Kidney tubule cell (primary cell): ENCODE measurements at regions not wholly inside any gene's neighbourhood (a gene's known extent, or its start where the extent isn't known, plus 50 kb on each side); places are given as distances from the start of the nearest gene placed in this dataset.
"Not testable (repeated sequence)": the region's sequence is repeated elsewhere in the genome, so short reads cannot be mapped to it uniquely, and the experiment has no call there.

Experiments used
- DNase-seq: peaks from one replicate; pipeline ENCODE4 v3.0.0-alpha.2; 2018; ENCODE audit warnings: low spot score

DNA sequence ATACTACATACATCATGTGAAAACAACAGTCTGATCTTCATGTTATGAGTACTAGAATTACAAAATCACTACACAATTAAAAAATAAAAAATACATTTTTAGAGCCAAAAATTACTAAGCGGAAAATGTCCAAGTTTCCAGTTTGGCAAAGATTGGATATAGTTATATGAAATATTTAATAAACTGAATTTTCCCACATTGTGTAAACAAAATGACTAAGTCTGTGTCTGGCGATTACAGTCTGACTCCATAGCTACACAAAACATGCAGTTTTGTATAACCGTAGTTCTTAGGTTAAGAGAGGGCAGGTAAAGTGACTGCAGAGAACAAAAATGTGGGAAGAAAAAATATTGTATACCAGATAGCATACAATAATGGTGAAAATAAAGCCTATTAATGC, 59.2 kb upstream of the TMEM47 start:
- no peak for DNase-seq

DNA sequence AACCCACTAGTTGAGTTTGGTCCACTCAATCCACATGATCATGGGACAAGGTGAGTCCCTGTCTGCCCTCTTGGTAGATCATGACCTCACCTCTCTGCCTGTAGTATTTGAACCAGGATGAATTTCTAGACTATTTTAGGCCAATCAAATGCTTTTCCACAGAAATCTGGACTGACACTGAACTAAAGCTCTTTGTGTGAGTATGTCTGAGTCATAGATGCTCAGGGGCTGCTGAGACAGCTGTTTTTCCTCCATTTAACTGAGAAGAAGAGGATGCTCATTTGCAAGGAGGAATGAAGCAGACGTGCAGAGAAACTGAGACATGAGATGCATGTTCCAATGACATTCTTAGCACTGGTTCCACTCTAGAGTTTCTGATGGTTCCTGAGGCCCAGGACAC, 77.3 kb upstream of the TMEM47 start:
- peak; percentile 49 for DNase-seq

DNA sequence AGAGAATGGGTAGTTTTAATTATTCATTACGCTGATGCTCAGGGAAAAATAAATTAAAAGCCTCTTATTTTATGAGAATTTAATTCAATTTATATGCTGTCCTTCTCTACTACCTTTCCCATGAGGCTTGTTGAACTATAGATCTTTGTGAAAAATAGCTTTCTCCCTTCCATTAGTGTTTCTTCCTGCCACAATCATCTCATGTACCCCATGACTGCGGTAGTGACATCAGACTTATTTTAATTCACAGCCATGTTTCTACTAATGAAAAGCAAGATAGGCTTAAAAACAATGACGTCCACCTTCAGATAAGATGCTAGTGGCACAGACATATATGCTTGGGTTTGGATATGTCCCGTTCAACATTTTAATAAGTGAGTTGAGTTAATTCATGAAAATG, 87.4 kb upstream of the TMEM47 start:
- no peak for DNase-seq

DNA sequence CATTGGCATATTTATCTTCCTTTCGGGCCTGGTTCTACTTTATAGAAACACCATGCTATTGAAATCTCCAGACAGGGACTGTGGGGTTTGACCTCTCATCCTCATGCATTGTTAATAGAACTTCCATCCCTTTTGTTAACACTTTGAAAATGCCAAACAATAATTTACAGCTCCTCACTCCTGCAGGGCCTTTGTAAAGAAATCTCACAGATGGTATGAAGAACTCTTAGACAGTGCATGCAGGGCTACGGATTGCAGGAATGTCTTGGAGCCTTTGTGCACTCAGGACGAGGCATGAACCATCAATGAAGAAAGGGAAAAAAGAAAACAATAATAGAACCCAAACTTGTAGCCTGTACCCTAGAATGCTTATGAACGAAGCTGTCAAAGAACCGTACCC, 92.8 kb upstream of the TMEM47 start:
- DNase-seq: no peak

DNA sequence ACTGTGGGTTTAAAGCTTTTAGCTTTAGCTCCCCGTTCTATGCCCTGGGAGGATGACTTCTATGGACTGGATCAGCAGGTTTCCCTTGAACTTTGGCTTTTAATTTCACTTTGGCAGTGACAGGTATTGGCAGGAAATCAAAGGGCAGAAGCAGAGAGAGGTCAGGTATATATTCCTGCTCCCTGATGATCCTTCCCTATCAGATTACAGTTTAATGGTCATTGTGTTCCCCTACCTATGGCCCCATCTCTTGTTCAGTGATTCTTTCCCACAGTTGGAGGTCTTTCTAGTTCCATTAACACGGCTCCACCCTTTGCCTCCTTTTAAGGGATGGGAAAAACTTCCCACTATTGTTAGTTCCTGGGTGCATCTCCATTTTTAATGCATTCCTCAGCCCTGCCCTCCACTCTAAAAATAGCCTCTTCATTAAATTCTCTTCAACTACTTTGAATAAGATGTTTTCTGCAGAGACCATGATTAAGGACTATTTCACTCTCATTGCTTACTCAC, 107.8 kb upstream of the TMEM47 start:
- DNase-seq: no peak

GRCh38 chrX:34768290-34768689, 111.2 kb upstream of the TMEM47 start:
- DNase-seq: no peak

- DNase-seq: no peak
Observed at GRCh38 chrX:34770511-34770910, 113.4 kb upstream of the TMEM47 start.

DNA sequence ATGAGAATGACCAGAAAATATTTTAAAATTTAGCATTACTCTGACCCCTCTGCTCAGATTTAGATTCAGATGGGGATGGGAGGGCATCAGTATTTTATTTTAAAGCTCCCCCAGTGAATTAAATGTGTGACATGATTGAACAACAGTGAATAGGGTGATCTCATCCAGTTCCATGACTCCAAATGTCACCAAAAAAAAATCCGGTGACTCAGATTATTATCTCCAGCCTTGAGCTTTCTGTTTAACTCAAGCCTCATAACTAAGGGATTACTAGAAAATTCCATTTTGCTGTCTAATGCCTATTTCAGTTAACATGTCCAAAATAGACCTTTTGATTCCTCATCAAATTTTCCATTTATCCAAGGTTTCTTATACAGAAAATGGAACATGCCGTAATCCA, 121.8 kb upstream of the TMEM47 start:
- DNase-seq: peak; percentile 76

DNA sequence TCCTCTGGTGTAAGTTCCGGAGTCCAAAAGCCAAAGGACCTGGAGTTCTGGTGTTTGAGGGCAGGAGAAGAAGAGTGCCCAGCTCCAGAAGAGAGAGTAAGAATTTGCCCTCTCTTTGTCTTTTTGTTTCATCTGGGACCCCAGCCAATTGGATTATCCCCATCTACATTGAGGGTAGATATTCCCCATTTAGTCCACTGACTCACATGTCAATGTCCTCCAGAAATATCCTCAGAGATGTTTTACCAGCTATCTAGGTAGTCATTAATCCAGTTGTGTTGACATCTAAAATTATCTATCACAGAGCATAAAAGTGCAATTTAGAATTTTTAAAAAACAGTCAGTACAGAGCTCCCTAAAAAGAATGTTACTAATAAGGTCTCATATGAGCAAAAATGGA, 132.9 kb upstream of the TMEM47 start:
- no peak for DNase-seq

DNA sequence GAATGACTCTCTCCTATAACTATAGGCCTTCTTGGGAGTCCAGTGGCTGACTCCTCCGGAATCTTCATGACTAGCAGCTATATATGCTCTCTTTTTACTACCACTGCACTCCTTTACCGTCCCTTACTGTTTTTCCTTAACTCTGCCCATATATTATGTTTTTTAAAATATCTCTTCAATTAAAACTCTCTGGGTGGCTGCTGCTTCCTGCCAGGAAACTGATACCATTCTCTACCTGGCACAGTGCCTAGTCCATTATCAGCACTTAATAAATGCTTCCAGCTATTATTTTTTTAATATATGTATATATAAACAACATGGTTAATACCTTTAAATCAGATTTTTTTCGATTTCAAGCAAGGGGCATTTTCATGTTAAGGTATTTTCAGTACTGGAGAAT, 136.6 kb upstream of the FAM47B start:
- no peak for DNase-seq

GRCh38 chrX:34809096-34809495, 133.5 kb upstream of the FAM47B start:
- DNase-seq: no peak

DNA sequence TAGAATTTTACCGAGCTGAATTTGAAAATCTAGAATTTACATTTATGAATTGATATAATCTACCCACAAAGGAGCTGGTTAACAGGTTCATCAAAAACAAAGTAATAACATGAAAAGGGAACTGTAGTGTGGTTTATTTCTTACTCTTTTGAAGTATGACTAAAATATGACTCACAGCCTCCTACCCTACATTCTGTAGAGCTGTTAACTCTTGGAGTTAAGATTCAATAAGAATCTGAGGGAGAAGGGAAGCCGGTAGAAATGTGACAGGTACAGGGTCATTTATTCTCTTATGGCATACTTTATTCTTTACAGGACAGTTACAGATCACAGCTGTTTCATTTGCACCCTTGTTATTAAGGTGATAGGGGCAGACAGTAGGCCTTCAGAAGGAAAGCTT, 132.2 kb upstream of the FAM47B start:
- DNase-seq: peak; percentile 55

GRCh38 chrX:34810916-34811315, 131.7 kb upstream of the FAM47B start:
- DNase-seq: no peak

GRCh38 chrX:34813618-34814017, 129.0 kb upstream of the FAM47B start:
- DNase-seq: peak; percentile 10

- DNase-seq: no peak
Observed at GRCh38 chrX:34826964-34827363, 115.6 kb upstream of the FAM47B start.

DNA sequence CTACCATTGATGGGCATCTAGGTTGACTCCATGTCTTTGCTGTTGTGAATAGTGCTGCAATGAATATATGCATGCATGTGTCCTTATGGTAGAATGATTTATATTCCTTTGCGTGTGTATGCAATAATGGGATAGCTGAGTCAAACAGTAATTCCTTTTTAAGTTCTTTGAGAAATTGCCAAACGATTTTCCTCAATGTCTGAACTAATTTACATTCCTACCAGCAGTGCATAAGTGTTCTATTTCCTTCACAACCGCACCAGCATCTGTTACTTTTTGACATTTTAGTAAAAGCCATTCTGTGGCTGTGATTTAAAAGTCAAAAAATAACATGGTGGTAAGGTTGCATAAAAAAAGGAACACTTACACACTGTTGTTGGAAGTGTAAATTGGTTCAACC, 103.1 kb upstream of the FAM47B start:
- no peak for DNase-seq

GRCh38 chrX:34841205-34841604, 101.4 kb upstream of the FAM47B start:
- not testable (repeated sequence) for DNase-seq

DNA sequence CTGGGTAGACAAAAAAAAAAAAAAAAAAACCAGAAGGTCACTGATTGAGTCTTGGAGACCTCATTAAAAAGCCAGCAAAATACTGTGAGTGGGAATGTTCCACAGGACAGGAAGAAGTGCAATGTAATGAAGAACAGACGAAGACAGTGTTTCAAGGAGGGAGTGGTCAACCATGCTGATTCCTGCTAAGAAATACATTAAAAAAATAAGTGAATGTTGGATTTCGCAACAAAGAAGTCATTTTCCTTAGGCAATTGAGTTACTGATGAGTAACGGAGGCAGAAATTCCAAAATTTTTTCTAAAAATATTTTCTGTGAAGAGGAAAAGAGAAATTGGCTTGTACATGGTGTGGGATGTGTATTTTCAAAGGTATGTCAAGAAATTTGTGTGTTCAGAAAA, 94.3 kb upstream of the FAM47B start:
- DNase-seq: no peak

DNA sequence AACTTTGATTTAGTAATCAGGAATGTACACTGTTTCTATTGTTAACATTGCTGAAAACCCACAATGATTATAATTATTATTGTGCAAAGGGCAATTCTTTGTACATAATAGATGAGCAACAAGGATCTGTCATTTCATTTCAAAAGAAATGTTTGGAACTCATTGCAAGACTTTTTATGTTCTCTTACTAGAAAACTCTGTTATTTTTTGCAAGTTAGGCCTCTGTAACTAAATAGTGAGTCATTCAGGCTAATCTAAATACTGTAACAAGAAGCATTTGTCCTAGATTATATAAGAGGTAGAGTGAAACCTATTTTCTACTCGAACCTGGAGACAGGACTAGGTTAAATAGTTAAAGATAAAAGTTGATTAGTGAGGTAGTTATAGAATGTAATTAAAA, 93.2 kb upstream of the FAM47B start:
- no peak for DNase-seq

GRCh38 chrX:34859191-34859590, 83.4 kb upstream of the FAM47B start:
- DNase-seq: no peak

DNA sequence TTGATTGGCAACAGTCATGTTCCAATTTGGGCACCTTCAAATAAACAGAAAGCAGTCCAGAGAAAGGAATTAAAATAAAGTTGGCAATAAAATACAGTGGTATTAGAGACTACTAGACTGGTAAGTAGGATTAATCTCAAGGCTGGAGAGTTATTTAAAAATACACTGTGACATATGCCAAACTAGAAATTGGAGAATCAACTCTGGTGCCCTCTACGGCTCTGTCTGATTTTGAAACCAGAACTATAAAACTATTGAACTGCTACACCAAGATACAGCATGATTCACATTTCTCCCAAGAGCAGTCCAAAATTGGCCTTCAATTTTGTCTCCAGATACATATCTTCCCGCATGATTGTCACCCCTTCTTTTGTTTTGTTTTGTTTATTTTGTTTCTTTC, 78.7 kb upstream of the FAM47B start:
- DNase-seq: no peak

DNA sequence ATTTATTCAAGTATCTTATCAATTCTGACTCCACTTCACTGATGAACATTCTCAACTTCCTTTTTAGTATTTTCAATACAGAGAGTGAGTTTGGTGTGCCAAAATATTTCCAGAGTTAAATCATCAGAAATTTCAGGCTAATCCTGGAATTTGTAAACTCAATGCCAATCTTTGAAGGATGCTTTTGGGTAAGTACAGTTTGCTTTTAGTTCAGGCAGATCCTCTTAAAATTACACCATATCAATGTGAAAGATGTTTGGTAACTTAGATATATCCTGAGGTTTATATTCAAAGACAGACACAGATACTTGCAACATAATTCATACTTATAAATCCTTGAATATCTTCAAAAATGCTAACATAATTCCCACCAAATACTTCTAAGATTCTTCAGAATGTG, 76.0 kb upstream of the FAM47B start:
- DNase-seq: no peak

DNA sequence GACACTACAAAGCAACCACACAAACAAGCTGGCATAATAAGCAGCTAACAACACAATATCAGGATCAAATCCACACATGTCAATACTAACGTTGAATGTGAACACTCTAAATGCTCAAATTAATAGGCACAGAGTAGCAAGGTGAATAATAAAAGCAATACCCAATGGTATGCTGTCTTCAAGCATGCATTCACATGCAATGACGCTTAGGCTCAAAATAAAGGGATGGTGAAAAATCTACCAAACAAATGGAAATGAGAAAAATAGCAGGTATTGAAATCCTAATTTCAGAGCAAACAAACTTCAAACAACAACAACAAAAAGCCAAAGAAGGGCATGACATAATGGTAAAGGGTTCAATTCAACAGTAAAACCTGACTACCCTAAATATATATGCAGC, 74.0 kb upstream of the FAM47B start:
- DNase-seq: no peak

- no peak for DNase-seq
Observed at GRCh38 chrX:34873500-34874225, 68.9 kb upstream of the FAM47B start.
